ENCODE measurements at regions not wholly inside any gene's neighbourhood (a gene's known extent, or its start where the extent isn't known, plus 50 kb on each side); places are given as distances from the start of the nearest gene placed in this dataset.

DNA sequence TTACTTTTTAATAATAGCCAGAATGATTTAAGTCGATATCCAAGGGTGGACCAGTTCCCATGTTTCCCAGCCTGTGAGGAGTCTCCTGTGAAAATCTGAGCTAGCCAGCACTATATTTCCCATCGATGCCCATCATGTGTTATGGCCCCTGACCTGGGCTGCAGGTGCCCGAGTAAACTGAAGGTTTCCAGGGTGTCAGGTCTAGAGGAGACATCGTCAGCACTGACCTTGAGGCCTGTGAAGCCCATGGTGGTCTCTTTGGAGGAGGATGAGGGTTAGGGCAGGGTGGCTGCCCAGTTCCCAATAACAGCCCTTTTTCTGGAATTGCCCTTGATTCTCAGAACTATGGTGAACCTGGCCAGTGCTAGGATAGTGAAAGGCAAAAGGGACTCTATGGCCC is 63.0 kb upstream of the TOP1 start:
- TF ChIP-seq, protein P1, sequence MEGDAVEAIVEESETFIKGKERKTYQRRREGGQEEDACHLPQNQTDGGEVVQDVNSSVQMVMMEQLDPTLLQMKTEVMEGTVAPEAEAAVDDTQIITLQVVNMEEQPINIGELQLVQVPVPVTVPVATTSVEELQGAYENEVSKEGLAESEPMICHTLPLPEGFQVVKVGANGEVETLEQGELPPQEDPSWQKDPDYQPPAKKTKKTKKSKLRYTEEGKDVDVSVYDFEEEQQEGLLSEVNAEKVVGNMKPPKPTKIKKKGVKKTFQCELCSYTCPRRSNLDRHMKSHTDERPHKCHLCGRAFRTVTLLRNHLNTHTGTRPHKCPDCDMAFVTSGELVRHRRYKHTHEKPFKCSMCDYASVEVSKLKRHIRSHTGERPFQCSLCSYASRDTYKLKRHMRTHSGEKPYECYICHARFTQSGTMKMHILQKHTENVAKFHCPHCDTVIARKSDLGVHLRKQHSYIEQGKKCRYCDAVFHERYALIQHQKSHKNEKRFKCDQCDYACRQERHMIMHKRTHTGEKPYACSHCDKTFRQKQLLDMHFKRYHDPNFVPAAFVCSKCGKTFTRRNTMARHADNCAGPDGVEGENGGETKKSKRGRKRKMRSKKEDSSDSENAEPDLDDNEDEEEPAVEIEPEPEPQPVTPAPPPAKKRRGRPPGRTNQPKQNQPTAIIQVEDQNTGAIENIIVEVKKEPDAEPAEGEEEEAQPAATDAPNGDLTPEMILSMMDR (IDR thresholded peaks at IDR 0.05): no peak
- TF ChIP-seq POLR2AphosphoS5 (IDR thresholded peaks at IDR 0.05) (no peak), EP300 (IDR thresholded peaks at IDR 0.05) (no peak), POLR2A (IDR thresholded peaks at IDR 0.05) (no peak)
